ENCODE measurements at regions not wholly inside any gene's neighbourhood (a gene's known extent, or its start where the extent isn't known, plus 50 kb on each side); places are given as distances from the start of the nearest gene placed in this dataset.
A peak's percentile ranks its signal among the peaks of the same experiment; 100 is the strongest.
"Not testable (repeated sequence)": the region's sequence is repeated elsewhere in the genome, so short reads cannot be mapped to it uniquely, and the experiment has no call there.

- DNase-seq = peak; percentile 43
Observed at GRCh38 chrX:138923805-138924204, 212.3 kb upstream of the FGF13 start.

GRCh38 chrX:138921031-138921430 is 209.5 kb upstream of the FGF13 start:
- no peak for DNase-seq

GRCh38 chrX:138917781-138918180 is 206.3 kb upstream of the FGF13 start:
- no peak for DNase-seq

- no peak for DNase-seq
Observed at GRCh38 chrX:138914767-138915166, 203.2 kb upstream of the FGF13 start.

- no peak for DNase-seq
Observed at GRCh38 chrX:138908577-138908976, 197.1 kb upstream of the FGF13 start.

- DNase-seq = no peak
Observed at GRCh38 chrX:138897621-138898492, 186.3 kb upstream of the FGF13 start.

GRCh38 chrX:138890491-138890890 is 179.0 kb upstream of the FGF13 start:
- DNase-seq = no peak

GRCh38 chrX:138889149-138889548 is 177.6 kb upstream of the FGF13 start:
- DNase-seq = no peak

GRCh38 chrX:138886769-138887168 is 175.3 kb upstream of the FGF13 start:
- DNase-seq = no peak

- no peak for DNase-seq
Observed at GRCh38 chrX:138885886-138886285, 174.4 kb upstream of the FGF13 start.

- not testable (repeated sequence) for DNase-seq
Observed at GRCh38 chrX:138880293-138880692, 168.8 kb upstream of the FGF13 start.

- no peak for DNase-seq
Observed at GRCh38 chrX:138877746-138878145, 166.2 kb upstream of the FGF13 start.

GRCh38 chrX:138875472-138875871 is 164.0 kb upstream of the FGF13 start:
- DNase-seq = no peak

GRCh38 chrX:138874271-138874935 is 162.9 kb upstream of the FGF13 start:
- DNase-seq = no peak

GRCh38 chrX:138873640-138874039 is 162.1 kb upstream of the FGF13 start:
- DNase-seq = not testable (repeated sequence)

GRCh38 chrX:138872537-138872936 is 161.0 kb upstream of the FGF13 start:
- no peak for DNase-seq

- no peak for DNase-seq
Observed at GRCh38 chrX:138871739-138872138, 160.2 kb upstream of the FGF13 start.

GRCh38 chrX:138866643-138867042 is 155.1 kb upstream of the FGF13 start:
- no peak for DNase-seq

GRCh38 chrX:138865093-138865649 is 153.7 kb upstream of the FGF13 start:
- DNase-seq = no peak

GRCh38 chrX:138859421-138859820 is 147.9 kb upstream of the FGF13 start:
- DNase-seq = no peak

GRCh38 chrX:138858951-138859350 is 147.4 kb upstream of the FGF13 start:
- DNase-seq = no peak

GRCh38 chrX:138858438-138858837 is 146.9 kb upstream of the FGF13 start:
- peak; percentile 42 for DNase-seq

GRCh38 chrX:138856881-138857604 is 145.5 kb upstream of the FGF13 start:
- no peak for DNase-seq

All from inflammatory macrophage treated with lipopolysaccharide for 4 hours (primary cell).